H1 (cell line): ENCODE measurements at regions not wholly inside any gene's neighbourhood (a gene's known extent, or its start where the extent isn't known, plus 50 kb on each side); places are given as distances from the start of the nearest gene placed in this dataset.

Experiments used
- CTCF ChIA-PET: fragments of 300-600 bp; sonication (Branson Sonifier 250); formaldehyde crosslinking; loops from one replicate; lab custom pipeline; 2021; ENCODE audit not compliant: partially characterized antibody; lab: Charles Lee
- POLR2A ChIA-PET: fragments of 300-600 bp; sonication (Branson Sonifier 250); formaldehyde crosslinking; loops from one replicate; lab custom pipeline; 2021; ENCODE audit warnings: inconsistent platforms; ENCODE audit not compliant: partially characterized antibody; lab: Charles Lee
- DNase-seq, 2 experiments: peaks; one replicate each; pipeline versions ENCODE4 v3.0.0 to v3.0.0-alpha.2; 2010 to 2022; ENCODE audit warnings: low spot score in 2 of 2, low read depth in 1 of 2, mixed read lengths in 1 of 2
- FAIRE-seq: peaks from 2 replicates; lab custom pipeline; 2011; peaks lifted over from hg19 to GRCh38; lab: Jason Lieb, UNC
- H2AFZ ChIP-seq: 2 replicates; pipeline ENCODE4 v1.8.1; 2012; ENCODE audit warnings: low read length, inconsistent platforms
- H2AK5ac ChIP-seq: 2 replicates; pipeline ENCODE4 v1.6.1; 2013; ENCODE audit warnings: low read depth, low read length
- H2BK120ac ChIP-seq: replicated peaks from 2 replicates; pipeline ENCODE3; 2013; ENCODE audit warnings: low read depth, low read length, inconsistent platforms
- H2BK12ac ChIP-seq: 2 replicates; pipeline ENCODE4 v1.6.1; 2013; ENCODE audit warnings: low read depth, low read length
- H2BK15ac ChIP-seq: 2 replicates; pipeline ENCODE4 v1.6.1; 2013; ENCODE audit warnings: low read length
- H2BK20ac ChIP-seq: 2 replicates; pipeline ENCODE4 v1.6.1; 2013; ENCODE audit warnings: low read length
- H2BK5ac ChIP-seq: 2 replicates; pipeline ENCODE4 v1.6.1; 2013; ENCODE audit warnings: low read depth, low read length
- H3K14ac ChIP-seq: 2 replicates; pipeline ENCODE4 v1.6.1; 2013; ENCODE audit warnings: inconsistent platforms; ENCODE audit not compliant: insufficient read length
- H3K18ac ChIP-seq: 2 replicates; pipeline ENCODE4 v1.6.1; 2013; ENCODE audit warnings: low read length; ENCODE audit errors: extremely low read depth
- H3K23ac ChIP-seq: 2 replicates; pipeline ENCODE4 v1.6.1; 2013; ENCODE audit warnings: inconsistent platforms; ENCODE audit not compliant: insufficient read length
- H3K23me2 ChIP-seq: 2 replicates; pipeline ENCODE4 v1.6.1; 2013; ENCODE audit warnings: low read depth, low read length
- H3K27ac ChIP-seq: 2 replicates; pipeline ENCODE4 v1.6.1; 2011; ENCODE audit warnings: low read depth, low read length, inconsistent platforms
- H3K27me3 ChIP-seq, 4 experiments: replicated peaks in 1 of 4; 1 replicate in 1 of 4; 2 replicates in 3 of 4; pipeline versions ENCODE4 v1.6.1 to v1.8.1; 2011 to 2013; ENCODE audit warnings: low read length in 3 of 4, mild to moderate bottlenecking in 3 of 4, inconsistent platforms in 2 of 4, mixed read lengths in 2 of 4, moderate library complexity in 1 of 4; ENCODE audit not compliant: control insufficient read depth in 3 of 4, insufficient read depth in 3 of 4; ENCODE audit errors: extremely low read depth in 1 of 4
- H3K36me3 ChIP-seq, 4 experiments: 2 replicates each; pipeline versions ENCODE4 v1.6.1 to v1.8.1; 2011 to 2013; ENCODE audit warnings: mild to moderate bottlenecking in 4 of 4, low read length in 3 of 4, moderate library complexity in 2 of 4, control low read depth in 1 of 4, inconsistent platforms in 1 of 4; ENCODE audit not compliant: insufficient read depth in 4 of 4, control insufficient read depth in 2 of 4
- H3K4ac ChIP-seq: replicated peaks from 2 replicates; pipeline ENCODE3; 2013; ENCODE audit warnings: low read length, low read depth, mixed read lengths, inconsistent platforms; ENCODE audit not compliant: insufficient read length
- H3K4me1 ChIP-seq, 4 experiments: replicated peaks in 1 of 4; 1 replicate in 1 of 4; 2 replicates in 3 of 4; pipeline versions ENCODE4 v1.6.1 to v1.8.1; 2011 to 2013; ENCODE audit warnings: low read length in 3 of 4, inconsistent platforms in 2 of 4, mixed read lengths in 1 of 4; ENCODE audit not compliant: insufficient read depth in 4 of 4, control insufficient read depth in 3 of 4
- H3K4me2 ChIP-seq, 2 experiments: 2 replicates each; pipeline versions ENCODE4 v1.6.1 to v1.8.1; 2011 to 2013; ENCODE audit warnings: low read depth in 2 of 2, low read length in 2 of 2, control low read depth in 1 of 2, inconsistent platforms in 1 of 2, mild to moderate bottlenecking in 1 of 2; ENCODE audit not compliant: insufficient read depth in 1 of 2
- H3K4me3 ChIP-seq, 4 experiments: fragments of 200-600, 300-600 bp in 1 of 4; sonication (generic), shearing (Covaris generic), sonication (Bioruptor Twin) in 1 of 4; 2 replicates each; pipeline versions ENCODE4 v1.5.1 to v1.8.1; 2011 to 2016; ENCODE audit warnings: low read length in 4 of 4, low read depth in 3 of 4, control low read depth in 2 of 4, inconsistent platforms in 2 of 4, mild to moderate bottlenecking in 2 of 4, mixed read lengths in 1 of 4, moderate library complexity in 1 of 4; ENCODE audit not compliant: insufficient read depth in 2 of 4; ENCODE audit errors: extremely low read depth in 1 of 4
- H3K56ac ChIP-seq: replicated peaks from 2 replicates; pipeline ENCODE3; 2013; ENCODE audit warnings: low read depth, mild to moderate bottlenecking, mixed read lengths, low read length, inconsistent platforms; ENCODE audit not compliant: insufficient read length
- H3K79me1 ChIP-seq: 2 replicates; pipeline ENCODE4 v1.6.1; 2013; ENCODE audit warnings: low read depth, low read length, control low read depth
- H3K79me2 ChIP-seq, 2 experiments: 2 replicates each; pipeline versions ENCODE4 v1.6.1 to v1.8.1; 2012 to 2013; ENCODE audit warnings: low read length in 2 of 2, mild to moderate bottlenecking in 2 of 2, inconsistent platforms in 1 of 2; ENCODE audit not compliant: insufficient read depth in 2 of 2, control insufficient read depth in 1 of 2
- H3K9ac ChIP-seq, 4 experiments: replicated peaks in 1 of 4; 1 replicate in 1 of 4; 2 replicates in 3 of 4; pipeline versions ENCODE4 v1.6.1 to v1.8.1; 2011 to 2013; ENCODE audit warnings: low read depth in 3 of 4, low read length in 3 of 4, control low read depth in 2 of 4, mild to moderate bottlenecking in 2 of 4, moderate library complexity in 2 of 4, inconsistent platforms in 1 of 4; ENCODE audit errors: extremely low read depth in 1 of 4
- H3K9me3 ChIP-seq, 2 experiments: 2 replicates each; pipeline versions ENCODE4 v1.6.1 to v1.8.1; 2012 to 2013; ENCODE audit warnings: mild to moderate bottlenecking in 2 of 2, moderate library complexity in 2 of 2, control low read depth in 1 of 2, inconsistent platforms in 1 of 2, low read depth in 1 of 2, low read length in 1 of 2, mixed read lengths in 1 of 2; ENCODE audit not compliant: insufficient read depth in 2 of 2
- H4K20me1 ChIP-seq, 2 experiments: replicated peaks in 1 of 2; 2 replicates each; pipeline versions ENCODE3 to v1.8.1; 2011 to 2013; ENCODE audit warnings: inconsistent platforms in 2 of 2, low read length in 2 of 2, mild to moderate bottlenecking in 1 of 2; ENCODE audit not compliant: insufficient read depth in 2 of 2, control insufficient read depth in 1 of 2
- H4K5ac ChIP-seq: 2 replicates; pipeline ENCODE4 v1.6.1; 2013; ENCODE audit warnings: low read length, low read depth, mixed read lengths, inconsistent platforms; ENCODE audit not compliant: insufficient read length
- H4K8ac ChIP-seq: 2 replicates; pipeline ENCODE4 v1.8.0; 2013; ENCODE audit warnings: mild to moderate bottlenecking, moderate library complexity, low read length, inconsistent platforms; ENCODE audit not compliant: insufficient read depth; ENCODE audit errors: extremely low read depth
- H4K91ac ChIP-seq: replicated peaks from 2 replicates; pipeline ENCODE3; 2013; ENCODE audit warnings: low read length, mixed read lengths, inconsistent platforms; ENCODE audit not compliant: insufficient read length
- CEBPB ChIP-seq: IDR thresholded peaks from 2 replicates; pipeline ENCODE4 v1.6.1; 2012; ENCODE audit warnings: low read depth, low read length
- EZH2 ChIP-seq: fragments of 200-600 bp; sonication (generic); IDR thresholded peaks from 2 replicates; pipeline ENCODE4 v1.7.1; 2012; ENCODE audit warnings: low read depth, mild to moderate bottlenecking, moderate library complexity, low read length, inconsistent platforms; ENCODE audit not compliant: severe bottlenecking
- JUN ChIP-seq: IDR thresholded peaks from 2 replicates; pipeline ENCODE4 v1.6.1; 2011; ENCODE audit warnings: low read depth, mild to moderate bottlenecking, improper control_type of control experiment, low read length
- KDM1A ChIP-seq: fragments of 200-600, 300-600 bp; sonication (generic); IDR thresholded peaks from 2 replicates; pipeline ENCODE4 v1.7.1; 2016; ENCODE audit warnings: mild to moderate bottlenecking, low read length, borderline replicate concordance
- POLR2A ChIP-seq, 2 experiments: IDR thresholded peaks; 1 replicate in 1 of 2; 2 replicates in 1 of 2; pipeline ENCODE4 v1.6.1; 2011; ENCODE audit warnings: low read depth in 2 of 2, low read length in 2 of 2, mild to moderate bottlenecking in 2 of 2; ENCODE audit errors: control extremely low read depth in 1 of 2
- POLR2AphosphoS5 ChIP-seq: IDR thresholded peaks from 2 replicates; pipeline ENCODE4 v1.6.1; 2011; ENCODE audit warnings: low read depth, low read length
- TBP ChIP-seq: IDR thresholded peaks from 2 replicates; pipeline ENCODE4 v1.6.1; 2011; ENCODE audit warnings: low read depth, low read length, improper control_type of control experiment
- YY1 ChIP-seq: IDR thresholded peaks from 2 replicates; pipeline ENCODE4 v1.6.1; 2011; ENCODE audit warnings: low read depth, mild to moderate bottlenecking, low read length
- WGBS, 2 experiments: shearing (Covaris generic) in 1 of 2; methylation state at CpG; one replicate each; pipeline versions ENCODE4 v1.1.6 to v1.1.7; 2013 to 2015; ENCODE audit warnings: low lambda C conversion rate in 2 of 2, mixed read lengths in 2 of 2, inconsistent platforms in 1 of 2, low coverage in 1 of 2, missing lambda C conversion rate in 1 of 2; ENCODE audit not compliant: insufficient replicate concordance in 2 of 2, insufficient coverage in 1 of 2, insufficient read length in 1 of 2; ENCODE audit errors: extremely low coverage in 1 of 2, missing lambda C conversion rate in 1 of 2; 5-methylcytosine and 5-hydroxymethylcytosine counted together

- no peaks in the 10 kb centered on the region for H3K79me2 ChIP-seq
- no peak overlapping the region for H2BK12ac ChIP-seq
- H3K23me2 ChIP-seq, result no peaks in the 10 kb centered on the region
- no peaks in the 10 kb centered on the region for H3K36me3 ChIP-seq
- H3K4me2 ChIP-seq, result no peak overlapping the region
- no peak overlapping the region for H3K4me3 ChIP-seq
- POLR2A ChIA-PET, result no interaction called here
- TF ChIP-seq TBP (no peak), POLR2AphosphoS5 (no peak), EZH2 (no peak), YY1 (no peak), CEBPB (no peak), POLR2A (IDR thresholded peaks at IDR 0.05; ENCODE audit: control extremely low read depth in 1 of 2, low read depth in 2 of 2, low read length in 2 of 2) (no peak), JUN (no peak), KDM1A (no peak)
- WGBS, 2 experiments, result 91% methylated on average over 26 of the region's 28 CpGs; no CpG with 5 or more reads in 1 of the 2 experiments
- DNase-seq (no peak), FAIRE-seq (no peak)
- no peak overlapping the region for H4K5ac ChIP-seq
- no peak overlapping the region for H3K18ac ChIP-seq
- H4K8ac ChIP-seq, result no peak overlapping the region
- no peak overlapping the region for H3K14ac ChIP-seq
- peaks cover 7% of the 10 kb centered on the region in 2 experiments; a peak in 3 of 4 replicates for H3K9me3 ChIP-seq
- no peak overlapping the region for H2BK5ac ChIP-seq
- no peak overlapping the region for H3K56ac ChIP-seq
- no peak overlapping the region for H2AFZ ChIP-seq
- H3K23ac ChIP-seq, result no peak overlapping the region
- H2AK5ac ChIP-seq, result no peak overlapping the region
- no peak overlapping the region for H3K4ac ChIP-seq
- H2BK20ac ChIP-seq, result no peak overlapping the region
- H3K79me1 ChIP-seq, result no peaks in the 10 kb centered on the region; the same call in 1 of the 2 replicates
- no peak overlapping the region for H2BK120ac ChIP-seq
- H4K20me1 ChIP-seq, result no peaks in the 10 kb centered on the region
- no peaks in the 10 kb centered on the region for H3K27me3 ChIP-seq
- H3K9ac ChIP-seq, result no peak overlapping the region
- CTCF ChIA-PET, result interaction anchor here (0.6 to 1.7 kb wide), 4 partner anchors 159 to 378 kb away, joined by 3 to 5 read pairs (median 4); no protein-coding TSS in a partner anchor
- H4K91ac ChIP-seq, result no peak overlapping the region
- H3K27ac ChIP-seq, result no peak overlapping the region
- peaks cover 0 to 4% (median 2%) of the 10 kb centered on the region in 4 experiments; a peak in 3 of 7 replicates for H3K4me1 ChIP-seq
- H2BK15ac ChIP-seq, result no peak overlapping the region; the same call in 1 of the 2 replicates
Measured at GRCh38 chr16:86919578-86920305, 341.4 kb downstream of the FOXL1 start.
